ENCODE measurements at regions not wholly inside any gene's neighbourhood (a gene's known extent, or its start where the extent isn't known, plus 50 kb on each side); places are given as distances from the start of the nearest gene placed in this dataset.

- no CpG with 5 or more reads among the region's 3 CpGs for WGBS (ENCODE audit: insufficient coverage)
- Histone ChIP-seq H3K36me3 (ENCODE audit: control insufficient read depth, insufficient read depth, low read length) (no peaks in the 10 kb centered on the region), H3K27me3 (ENCODE audit: control insufficient read depth, insufficient read depth, low read length) (no peaks in the 10 kb centered on the region), H3K27ac (ENCODE audit: low read length) (no peak overlapping the region), H3K4me1 (ENCODE audit: control insufficient read depth, insufficient read depth, low read length) (no peaks in the 10 kb centered on the region), H3K4me3 (ENCODE audit: low read length) (no peak overlapping the region), H3K9me3 (replicated peaks; ENCODE audit: control insufficient read depth, low read depth, low read length) (no peaks in the 10 kb centered on the region)
- no peak for DNase-seq
Measured at GRCh38 chr2:217110550-217110949, 250.7 kb upstream of the TNP1 start.

GRCh38 chr2:217108575-217109027 is 248.7 kb upstream of the TNP1 start:
- no peak overlapping the region for H3K27ac ChIP-seq (ENCODE audit: low read length)
- H3K4me3 ChIP-seq (ENCODE audit: low read length) = no peak overlapping the region
- H3K36me3 ChIP-seq (ENCODE audit: control insufficient read depth, insufficient read depth, low read length) = no peaks in the 10 kb centered on the region
- no peaks in the 10 kb centered on the region for H3K9me3 ChIP-seq (replicated peaks; ENCODE audit: control insufficient read depth, low read depth, low read length)
- H3K4me1 ChIP-seq (ENCODE audit: control insufficient read depth, insufficient read depth, low read length) = no peaks in the 10 kb centered on the region
- H3K27me3 ChIP-seq (ENCODE audit: control insufficient read depth, insufficient read depth, low read length) = no peaks in the 10 kb centered on the region
- DNase-seq = no peak
- 83% methylated on average over 3 of the region's 4 CpGs for WGBS (ENCODE audit: insufficient coverage)

GRCh38 chr2:217108086-217108485 is 248.2 kb upstream of the TNP1 start:
- no peak for DNase-seq
- Histone ChIP-seq H3K36me3 (ENCODE audit: control insufficient read depth, insufficient read depth, low read length) (no peaks in the 10 kb centered on the region), H3K4me1 (ENCODE audit: control insufficient read depth, insufficient read depth, low read length) (no peaks in the 10 kb centered on the region), H3K27ac (ENCODE audit: low read length) (no peak overlapping the region), H3K9me3 (replicated peaks; ENCODE audit: control insufficient read depth, low read depth, low read length) (no peaks in the 10 kb centered on the region), H3K4me3 (ENCODE audit: low read length) (no peak overlapping the region), H3K27me3 (ENCODE audit: control insufficient read depth, insufficient read depth, low read length) (no peaks in the 10 kb centered on the region)

- Histone ChIP-seq H3K27me3 (ENCODE audit: control insufficient read depth, insufficient read depth, low read length) (no peaks in the 10 kb centered on the region), H3K27ac (ENCODE audit: low read length) (no peak overlapping the region), H3K4me1 (ENCODE audit: control insufficient read depth, insufficient read depth, low read length) (no peaks in the 10 kb centered on the region), H3K9me3 (replicated peaks; ENCODE audit: control insufficient read depth, low read depth, low read length) (no peaks in the 10 kb centered on the region), H3K36me3 (ENCODE audit: control insufficient read depth, insufficient read depth, low read length) (no peaks in the 10 kb centered on the region), H3K4me3 (ENCODE audit: low read length) (no peak overlapping the region)
- 36% methylated on average over 1 of the region's 1 CpG for WGBS (ENCODE audit: insufficient coverage)
- no peak for DNase-seq
Measured at GRCh38 chr2:217107480-217107879, 247.6 kb upstream of the TNP1 start.

- Histone ChIP-seq H3K4me3 (ENCODE audit: low read length) (no peak overlapping the region), H3K9me3 (replicated peaks; ENCODE audit: control insufficient read depth, low read depth, low read length) (no peaks in the 10 kb centered on the region), H3K4me1 (ENCODE audit: control insufficient read depth, insufficient read depth, low read length) (no peaks in the 10 kb centered on the region), H3K36me3 (ENCODE audit: control insufficient read depth, insufficient read depth, low read length) (no peaks in the 10 kb centered on the region), H3K27ac (ENCODE audit: low read length) (no peak overlapping the region), H3K27me3 (ENCODE audit: control insufficient read depth, insufficient read depth, low read length) (no peaks in the 10 kb centered on the region)
- no peak for DNase-seq
- 81% methylated on average over 3 of the region's 3 CpGs for WGBS (ENCODE audit: insufficient coverage)
Measured at GRCh38 chr2:217106650-217107014, 246.8 kb upstream of the TNP1 start.

GRCh38 chr2:217105733-217106649 is 246.1 kb upstream of the TNP1 start:
- no peak overlapping the region for H3K27ac ChIP-seq (ENCODE audit: low read length)
- no peak for DNase-seq

GRCh38 chr2:217103752-217104545 is 244.1 kb upstream of the TNP1 start:
- WGBS (ENCODE audit: insufficient coverage) = no CpG with 5 or more reads among the region's 4 CpGs
- Histone ChIP-seq H3K27me3 (ENCODE audit: control insufficient read depth, insufficient read depth, low read length) (no peaks in the 10 kb centered on the region), H3K4me3 (ENCODE audit: low read length) (no peak overlapping the region), H3K36me3 (ENCODE audit: control insufficient read depth, insufficient read depth, low read length) (no peaks in the 10 kb centered on the region), H3K4me1 (ENCODE audit: control insufficient read depth, insufficient read depth, low read length) (peaks cover 2% of the 10 kb centered on the region), H3K9me3 (replicated peaks; ENCODE audit: control insufficient read depth, low read depth, low read length) (no peaks in the 10 kb centered on the region), H3K27ac (ENCODE audit: low read length) (no peak overlapping the region)
- no peak for DNase-seq

More at GRCh38 chr2:217105733-217106649, 246.1 kb upstream of the TNP1 start:
- H3K4me3 ChIP-seq (ENCODE audit: low read length) = no peak overlapping the region
- H3K27me3 ChIP-seq (ENCODE audit: control insufficient read depth, insufficient read depth, low read length) = no peaks in the 10 kb centered on the region
- H3K9me3 ChIP-seq (replicated peaks; ENCODE audit: control insufficient read depth, low read depth, low read length) = no peaks in the 10 kb centered on the region
- H3K4me1 ChIP-seq (ENCODE audit: control insufficient read depth, insufficient read depth, low read length) = no peaks in the 10 kb centered on the region
- no peaks in the 10 kb centered on the region for H3K36me3 ChIP-seq (ENCODE audit: control insufficient read depth, insufficient read depth, low read length)
- 70% methylated on average over 1 of the region's 5 CpGs for WGBS (ENCODE audit: insufficient coverage)

- no peaks in the 10 kb centered on the region for H3K36me3 ChIP-seq (ENCODE audit: control insufficient read depth, insufficient read depth, low read length)
- no peak overlapping the region for H3K27ac ChIP-seq (ENCODE audit: low read length)
- H3K9me3 ChIP-seq (replicated peaks; ENCODE audit: control insufficient read depth, low read depth, low read length) = no peaks in the 10 kb centered on the region
- H3K4me1 ChIP-seq (ENCODE audit: control insufficient read depth, insufficient read depth, low read length) = peaks cover 2% of the 10 kb centered on the region
- DNase-seq = no peak
- WGBS (ENCODE audit: insufficient coverage) = no CpG with 5 or more reads among the region's 1 CpG
- no peak overlapping the region for H3K4me3 ChIP-seq (ENCODE audit: low read length)
- H3K27me3 ChIP-seq (ENCODE audit: control insufficient read depth, insufficient read depth, low read length) = no peaks in the 10 kb centered on the region
Measured at GRCh38 chr2:217102956-217103355, 243.1 kb upstream of the TNP1 start.

GRCh38 chr2:217101972-217102371 is 242.1 kb upstream of the TNP1 start:
- Histone ChIP-seq H3K27ac (ENCODE audit: low read length) (no peak overlapping the region), H3K27me3 (ENCODE audit: control insufficient read depth, insufficient read depth, low read length) (no peaks in the 10 kb centered on the region), H3K4me3 (ENCODE audit: low read length) (no peak overlapping the region), H3K36me3 (ENCODE audit: control insufficient read depth, insufficient read depth, low read length) (no peaks in the 10 kb centered on the region), H3K4me1 (ENCODE audit: control insufficient read depth, insufficient read depth, low read length) (peaks cover 2% of the 10 kb centered on the region), H3K9me3 (replicated peaks; ENCODE audit: control insufficient read depth, low read depth, low read length) (no peaks in the 10 kb centered on the region)
- no CpG with 5 or more reads among the region's 6 CpGs for WGBS (ENCODE audit: insufficient coverage)
- no peak for DNase-seq

- H3K27me3 ChIP-seq (ENCODE audit: control insufficient read depth, insufficient read depth, low read length) = no peaks in the 10 kb centered on the region
- no peaks in the 10 kb centered on the region for H3K36me3 ChIP-seq (ENCODE audit: control insufficient read depth, insufficient read depth, low read length)
- no peak overlapping the region for H3K27ac ChIP-seq (ENCODE audit: low read length)
- H3K4me1 ChIP-seq (ENCODE audit: control insufficient read depth, insufficient read depth, low read length) = peaks cover 2% of the 10 kb centered on the region
- H3K9me3 ChIP-seq (replicated peaks; ENCODE audit: control insufficient read depth, low read depth, low read length) = no peaks in the 10 kb centered on the region
- no peak overlapping the region for H3K4me3 ChIP-seq (ENCODE audit: low read length)
- no peak for DNase-seq
Measured at GRCh38 chr2:217099561-217099960, 239.7 kb upstream of the TNP1 start.

Data from muscle of leg (tissue), 3 donors.